GM18507 (cell line): ENCODE measurements at regions not wholly inside any gene's neighbourhood (a gene's known extent, or its start where the extent isn't known, plus 50 kb on each side); places are given as distances from the start of the nearest gene placed in this dataset.
"Not testable (repeated sequence)": the region's sequence is repeated elsewhere in the genome, so short reads cannot be mapped to it uniquely, and the experiment has no call there.

Experiments
- DNase-seq: peaks from one replicate; pipeline ENCODE4 v3.0.0; 2011; ENCODE audit warnings: low read depth; ENCODE audit not compliant: insufficient read length; ENCODE audit errors: extremely low spot score
- FAIRE-seq: peaks from 2 replicates; lab custom pipeline; 2011; peaks lifted over from hg19 to GRCh38; lab: Jason Lieb, UNC

DNA sequence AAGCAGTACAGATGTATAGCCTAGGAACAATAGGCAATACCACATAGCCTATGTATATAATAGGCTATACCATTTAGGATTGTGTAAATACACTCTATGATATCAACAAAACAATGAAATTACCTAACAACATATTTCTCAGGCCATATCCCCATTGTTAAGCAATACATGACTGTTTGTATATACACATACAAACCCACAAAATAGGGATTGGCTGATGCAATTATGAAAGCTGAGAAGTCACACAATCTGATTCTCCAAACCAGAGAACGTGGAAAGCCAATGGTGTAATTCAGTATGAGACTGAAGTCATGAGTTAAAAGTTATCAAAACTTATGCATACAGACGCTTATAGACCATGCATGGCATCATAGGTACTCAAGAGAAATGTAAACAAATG is 700.1 kb upstream of the RAG2 start:
- DNase-seq (no peak), FAIRE-seq (no peak)

DNA sequence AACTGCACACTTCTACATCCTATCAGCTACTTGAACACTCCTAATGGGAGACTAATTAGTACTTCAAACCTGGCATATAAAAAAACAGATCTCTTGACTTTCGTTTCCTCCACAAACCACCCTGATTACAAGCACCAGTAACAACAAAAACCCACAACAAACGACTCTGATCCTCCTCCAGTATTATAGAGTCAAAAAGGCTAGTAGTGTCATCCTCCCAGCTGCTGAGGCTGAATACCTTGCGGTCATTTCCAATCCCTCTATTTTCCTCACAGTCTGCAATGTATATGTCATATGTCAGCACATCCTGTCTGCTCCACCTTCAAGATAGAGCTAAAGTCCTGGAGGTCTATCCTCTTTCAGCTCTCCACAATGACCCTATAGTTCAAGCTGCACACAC is 688.9 kb upstream of the RAG2 start:
- DNase-seq (no peak), FAIRE-seq (no peak)

GRCh38 chr11:37282367-37282766 is 684.3 kb upstream of the RAG2 start:
- DNase-seq (no peak), FAIRE-seq (no peak)

DNA sequence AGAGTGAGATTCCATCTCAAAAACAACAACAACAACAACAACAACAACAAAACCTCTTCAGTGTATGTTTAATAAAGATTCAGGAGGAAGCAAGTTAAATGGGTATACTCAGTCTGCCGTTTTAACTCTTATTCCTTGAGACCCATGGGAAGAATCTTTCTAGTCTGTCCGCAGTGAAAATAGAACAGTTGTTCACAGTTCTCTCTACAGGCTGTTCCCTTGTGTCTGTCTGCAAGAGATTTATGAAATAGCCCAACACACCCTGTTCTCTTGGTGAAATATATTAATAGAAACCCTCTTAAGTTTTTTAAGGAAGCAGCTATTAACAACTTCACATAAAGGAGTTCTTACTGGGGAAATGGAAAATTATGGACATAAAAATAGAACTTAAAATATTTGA is 682.2 kb upstream of the RAG2 start:
- DNase-seq: no peak
- FAIRE-seq: no peak

GRCh38 chr11:37277896-37278465 is 679.9 kb upstream of the RAG2 start:
- DNase-seq (no peak), FAIRE-seq (no peak)

DNA sequence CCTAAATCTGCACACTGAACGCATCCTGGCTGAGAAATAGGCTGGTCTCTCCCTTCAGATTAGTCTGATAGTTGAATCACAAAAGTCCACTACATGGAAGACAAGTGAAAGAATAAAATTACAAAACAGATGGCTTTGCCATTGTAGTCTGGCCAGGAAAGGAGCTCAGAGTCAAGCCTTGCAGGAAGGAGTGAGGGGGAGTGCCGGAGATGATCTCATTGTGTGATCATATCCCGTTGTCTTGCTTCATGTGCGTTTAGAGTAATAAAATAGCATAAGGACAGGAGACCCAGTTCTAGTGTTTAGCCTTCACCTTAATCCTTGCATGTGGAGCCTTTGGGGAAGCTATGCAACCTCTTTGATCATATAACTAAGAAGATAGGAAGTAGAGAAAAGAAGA is 666.7 kb upstream of the RAG2 start:
- no peak for FAIRE-seq
- no peak for DNase-seq

GRCh38 chr11:37264060-37264459 is 666.0 kb upstream of the RAG2 start:
- FAIRE-seq: no peak

DNA sequence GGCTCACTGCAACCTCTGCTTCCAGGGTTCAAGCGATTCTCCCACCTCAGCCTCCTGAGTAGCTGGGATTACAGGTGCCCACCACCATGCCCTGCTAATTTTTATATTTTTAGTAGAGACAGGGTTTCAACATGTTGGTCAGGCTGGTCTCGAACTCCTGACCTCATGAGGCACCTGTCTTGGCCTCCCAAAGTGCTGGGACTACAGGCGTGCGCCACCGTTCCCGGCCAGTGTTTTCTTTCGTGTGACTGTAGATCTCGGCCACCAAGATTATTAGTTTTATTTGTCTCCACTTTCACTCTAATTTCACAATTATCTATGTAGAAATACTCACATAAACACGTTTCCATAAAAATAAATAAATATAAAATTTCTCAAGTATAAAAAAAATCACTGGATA is 665.4 kb upstream of the RAG2 start:
- FAIRE-seq, DNase-seq: not testable (repeated sequence)

More at GRCh38 chr11:37264060-37264459, 666.0 kb upstream of the RAG2 start:
- DNase-seq: no peak

DNA sequence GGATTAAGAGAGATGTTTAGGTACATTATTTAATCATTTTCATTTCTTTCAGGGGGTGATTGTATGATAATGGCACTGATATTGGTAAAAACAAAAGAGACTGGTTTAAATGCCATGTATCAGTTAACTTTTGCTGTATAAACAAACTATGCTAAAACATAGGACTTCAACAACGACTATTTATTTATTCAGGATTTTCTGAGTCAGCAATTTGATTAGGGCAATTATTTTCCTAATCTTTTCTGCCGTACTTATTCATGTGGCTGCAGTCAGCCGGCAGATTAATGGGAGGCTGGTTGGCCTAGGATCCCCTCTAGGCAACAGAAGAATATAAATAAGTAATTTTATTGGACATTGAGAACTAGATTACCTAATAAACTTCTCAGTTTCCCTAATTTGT is 661.7 kb upstream of the RAG2 start:
- DNase-seq: no peak
- no peak for FAIRE-seq

GRCh38 chr11:37248145-37248544 is 650.1 kb upstream of the RAG2 start:
- DNase-seq (no peak), FAIRE-seq (no peak)

DNA sequence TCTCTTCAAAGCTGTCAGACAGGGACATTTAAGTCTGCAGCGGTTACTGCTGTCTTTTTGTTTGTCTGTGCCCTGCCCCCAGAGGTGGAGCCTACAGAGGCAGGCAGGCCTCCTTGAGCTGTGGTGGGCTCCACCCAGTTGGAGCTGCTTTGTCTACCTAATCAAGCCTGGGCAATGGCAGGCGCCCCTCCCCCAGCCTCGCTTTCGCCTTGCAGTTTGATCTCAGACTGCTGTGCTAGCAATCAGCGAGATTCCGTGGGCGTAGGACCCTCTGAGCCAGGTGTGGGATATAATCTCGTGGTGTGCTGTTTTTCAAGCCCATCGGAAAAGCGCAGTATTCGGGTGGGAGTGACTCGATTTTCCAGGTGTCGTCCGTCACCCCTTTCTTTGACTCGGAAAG is 648.1 kb upstream of the RAG2 start:
- not testable (repeated sequence) for FAIRE-seq, DNase-seq

DNA sequence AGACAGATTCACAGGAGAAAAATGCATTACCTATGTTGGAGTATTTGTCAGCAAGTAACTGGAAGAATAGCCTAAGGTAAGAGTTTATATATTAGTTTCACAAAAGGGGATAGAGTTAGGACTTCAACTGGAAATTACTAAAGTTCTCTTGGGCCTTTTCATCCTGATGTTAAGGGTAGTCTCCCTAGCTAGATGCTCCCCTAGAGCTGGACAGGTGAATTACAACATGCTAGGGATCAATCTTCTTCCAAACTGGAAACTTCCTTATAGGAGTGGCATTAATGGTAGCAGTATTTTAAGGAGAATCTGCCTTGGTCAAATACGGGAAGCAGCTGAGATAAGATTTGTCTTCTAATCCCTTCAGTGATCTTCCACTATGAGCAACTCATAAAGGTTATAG is 632.8 kb upstream of the RAG2 start:
- DNase-seq (no peak), FAIRE-seq (no peak)

- DNase-seq: no peak
- FAIRE-seq: no peak
Observed at GRCh38 chr11:37223962-37224361, 625.9 kb upstream of the RAG2 start.

GRCh38 chr11:37203006-37203405 is 605.0 kb upstream of the RAG2 start:
- DNase-seq (no peak), FAIRE-seq (no peak)

DNA sequence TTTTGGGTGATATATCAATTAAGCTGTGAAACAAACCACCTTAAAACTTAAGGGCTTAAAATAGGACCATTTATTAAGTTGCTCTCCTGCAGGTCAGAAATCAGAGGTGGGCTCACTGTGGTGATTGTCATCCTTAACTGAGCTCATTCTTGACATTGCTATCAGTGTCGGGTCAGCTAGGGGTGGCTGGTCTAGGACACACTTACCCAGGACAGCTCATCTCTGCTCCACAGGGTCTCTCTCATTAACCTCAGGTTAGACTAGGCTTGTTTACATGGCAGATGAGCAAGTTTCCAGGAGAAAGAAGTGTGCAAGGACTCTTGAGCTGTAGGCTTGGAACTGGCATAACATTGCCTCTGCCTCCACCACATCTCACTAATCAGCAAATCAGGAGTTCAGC is 601.0 kb upstream of the RAG2 start:
- no peak for DNase-seq
- FAIRE-seq: no peak

- FAIRE-seq (no peak), DNase-seq (no peak)
Observed at GRCh38 chr11:37184326-37184725, 586.3 kb upstream of the RAG2 start.

DNA sequence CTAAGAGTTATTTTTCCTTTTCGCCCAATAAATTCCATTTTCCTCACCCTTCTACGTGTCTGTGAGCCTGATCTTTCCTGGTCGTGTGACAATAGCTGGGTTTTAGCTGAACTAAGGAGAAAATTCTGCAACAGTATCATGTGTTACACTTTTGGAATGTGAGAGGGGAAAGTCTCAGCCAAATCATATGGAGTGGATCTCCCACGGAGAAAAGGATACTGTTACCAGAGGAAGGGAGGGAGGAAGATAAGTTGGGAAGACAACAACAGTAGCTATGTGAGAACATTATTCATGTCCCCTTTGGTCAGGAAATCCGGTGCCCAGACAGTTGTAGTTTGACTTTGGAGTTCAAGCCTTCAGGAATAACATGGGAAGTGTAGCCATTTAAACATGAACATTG is 584.0 kb upstream of the RAG2 start:
- no peak for DNase-seq
- no peak for FAIRE-seq

DNA sequence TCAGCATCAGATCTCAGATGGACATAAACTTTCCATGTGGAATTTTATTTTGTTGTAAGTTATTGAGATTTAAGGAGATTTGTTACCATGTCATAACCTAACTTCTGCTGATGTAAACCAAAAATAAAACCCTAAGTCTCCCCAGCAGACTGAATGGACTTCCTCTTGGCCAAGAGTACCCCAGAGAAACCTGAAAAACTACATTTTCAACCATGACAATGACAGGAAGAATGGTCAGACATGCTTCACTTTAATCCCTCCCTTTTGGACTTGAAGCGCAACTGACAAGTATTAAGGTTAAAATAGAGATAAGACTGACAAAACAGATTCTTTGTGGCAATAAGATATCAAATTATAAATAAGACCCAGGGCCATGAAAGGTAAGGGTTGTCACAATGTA is 579.7 kb upstream of the RAG2 start:
- FAIRE-seq (no peak), DNase-seq (no peak)

DNA sequence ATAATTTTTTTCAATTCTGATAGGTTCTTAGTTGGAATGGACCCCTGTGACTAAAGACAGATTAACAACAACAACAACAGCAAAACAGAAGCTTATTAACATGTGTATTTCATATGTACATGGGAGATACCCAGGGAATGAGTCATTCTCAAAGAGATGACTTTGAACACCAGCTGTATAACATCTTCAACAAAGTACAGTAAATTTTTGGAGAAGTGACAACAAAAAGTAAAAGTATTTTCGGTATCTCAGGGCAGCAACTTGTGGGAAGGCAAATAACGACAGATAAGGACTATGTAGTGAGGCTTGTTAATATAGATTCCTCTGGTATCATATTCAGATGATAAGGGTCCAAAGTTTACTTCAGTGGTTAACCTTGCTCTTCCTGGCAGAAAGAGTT is 573.4 kb upstream of the RAG2 start:
- no peak for DNase-seq
- no peak for FAIRE-seq

- DNase-seq (no peak), FAIRE-seq (no peak)
Observed at GRCh38 chr11:37170311-37170710, 572.3 kb upstream of the RAG2 start.

GRCh38 chr11:37145434-37145833 is 547.4 kb upstream of the RAG2 start:
- FAIRE-seq: not testable (repeated sequence)

GRCh38 chr11:37142591-37142990 is 544.6 kb upstream of the RAG2 start:
- DNase-seq: no peak
- FAIRE-seq: no peak

More at GRCh38 chr11:37145434-37145833, 547.4 kb upstream of the RAG2 start:
- not testable (repeated sequence) for DNase-seq
